ENCODE measurements at regions not wholly inside any gene's neighbourhood (a gene's known extent, or its start where the extent isn't known, plus 50 kb on each side); places are given as distances from the start of the nearest gene placed in this dataset.

- DNase-seq (ENCODE audit: low spot score) = no peak
Observed at GRCh38 chr13:93140912-93141311, 85.7 kb upstream of the GPC6 start.

- DNase-seq (ENCODE audit: low spot score) = no peak
Observed at GRCh38 chr13:93144031-93144430, 82.6 kb upstream of the GPC6 start.

DNA sequence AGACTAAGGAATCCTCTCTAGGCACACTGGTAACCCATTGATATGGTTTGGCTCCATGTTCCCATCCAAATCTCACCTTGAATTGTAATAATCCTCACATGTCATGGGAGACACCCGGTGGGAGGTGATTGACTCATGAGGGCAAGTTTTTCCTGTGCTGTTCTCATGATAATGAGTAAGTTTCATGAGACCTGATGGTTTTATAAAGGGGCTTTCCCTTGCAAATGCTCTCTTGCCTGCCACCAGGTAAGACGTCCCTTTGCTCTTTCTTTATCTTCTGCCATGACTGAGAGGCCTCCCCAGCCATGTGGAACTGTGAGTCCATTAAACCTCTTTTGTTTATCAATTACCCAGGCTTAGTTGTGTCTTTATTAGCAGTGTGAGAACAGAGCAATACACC lies 81.4 kb upstream of the GPC6 start:
- no peak for DNase-seq (ENCODE audit: low spot score)

DNA sequence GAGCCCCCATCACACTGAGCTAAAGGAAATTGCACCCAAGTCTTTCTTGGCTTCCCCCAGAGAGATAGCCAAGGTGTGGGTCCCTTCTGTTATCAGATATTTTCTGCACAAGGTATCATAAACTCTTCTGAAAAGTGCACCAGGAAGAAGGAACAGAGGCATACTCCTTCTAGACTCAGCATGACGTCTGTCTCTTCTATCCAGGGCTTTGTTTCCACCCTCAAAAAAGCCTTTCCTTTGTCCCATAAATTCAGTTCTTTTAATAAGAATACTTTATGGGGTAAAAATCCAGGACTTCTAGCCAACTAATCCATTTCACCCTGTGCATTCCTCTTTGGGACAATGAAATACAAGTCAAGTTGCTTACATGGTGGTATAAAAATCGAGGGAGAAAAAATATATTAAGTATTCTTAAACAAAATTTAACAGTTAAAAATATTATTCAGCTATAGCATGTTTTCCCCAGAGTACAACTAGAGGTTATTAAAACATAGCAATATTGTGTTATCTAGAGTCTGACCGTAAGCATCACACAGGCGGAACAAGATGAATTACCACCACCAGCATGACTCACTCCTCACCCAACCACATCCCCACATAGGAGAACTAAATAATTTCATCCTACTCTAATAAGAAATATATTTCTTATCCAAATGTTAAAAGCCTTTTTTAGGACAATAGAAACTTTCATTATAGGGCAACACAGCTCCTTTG lies 79.9 kb upstream of the GPC6 start:
- DNase-seq (ENCODE audit: low spot score) = peak; percentile 12

DNA sequence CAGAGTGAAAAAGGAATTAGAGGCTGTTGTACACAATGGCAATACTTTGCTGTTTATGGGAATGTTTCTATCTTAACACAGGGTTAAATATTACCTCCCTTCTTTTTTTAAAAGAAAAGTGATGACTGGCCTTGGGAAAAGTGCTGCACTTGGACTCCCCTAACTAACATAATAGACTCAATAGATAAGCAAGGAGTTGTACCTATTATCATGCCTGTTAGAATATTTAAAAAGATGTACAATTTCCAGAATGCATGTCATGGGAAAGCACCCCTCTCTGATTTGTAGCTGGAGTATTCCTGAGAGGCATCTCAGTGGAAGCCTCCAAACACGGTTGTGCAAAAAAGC lies 79.3 kb upstream of the GPC6 start:
- no peak for DNase-seq (ENCODE audit: low spot score)

- no peak for DNase-seq (ENCODE audit: low spot score)
Observed at GRCh38 chr13:93147946-93148345, 78.7 kb upstream of the GPC6 start.

DNA sequence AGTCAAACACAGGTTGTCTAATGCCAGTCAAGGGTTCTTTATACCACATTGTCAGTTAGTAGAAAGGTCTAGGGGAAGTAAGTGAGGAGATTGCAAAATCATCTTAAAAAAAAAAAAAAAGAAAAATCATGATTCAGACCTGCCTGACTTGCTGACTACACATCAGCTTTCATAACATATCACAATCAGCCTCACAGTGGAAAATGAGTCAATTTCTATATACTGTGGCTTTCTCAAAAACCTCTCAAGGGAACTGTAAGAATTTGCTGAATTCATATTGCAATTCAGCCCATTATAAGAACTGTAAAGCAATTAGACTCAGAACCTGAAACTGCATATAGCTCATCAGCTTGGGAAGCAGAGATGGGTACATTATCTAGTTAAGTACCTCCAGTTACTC lies 75.3 kb upstream of the GPC6 start:
- peak; percentile 39 for DNase-seq (ENCODE audit: low spot score)

DNA sequence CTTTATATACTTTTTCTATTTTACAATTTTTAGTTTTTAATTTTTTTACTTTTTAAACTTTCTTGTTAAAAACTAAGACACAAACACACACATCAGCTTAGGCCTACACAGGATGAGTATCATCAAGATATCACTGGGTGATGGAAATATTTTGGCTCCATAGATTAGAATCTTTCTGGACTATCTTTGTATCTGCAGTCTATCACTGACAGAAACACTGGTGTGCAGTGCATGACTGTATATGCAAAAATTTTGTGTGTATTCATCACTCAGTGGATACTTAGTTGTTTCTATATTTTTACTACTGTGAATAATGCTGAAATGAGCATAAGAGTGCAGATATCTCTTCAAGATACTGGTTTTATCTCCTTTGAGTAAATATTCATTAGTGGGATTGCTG lies 68.0 kb upstream of the GPC6 start:
- no peak for DNase-seq (ENCODE audit: low spot score)

DNA sequence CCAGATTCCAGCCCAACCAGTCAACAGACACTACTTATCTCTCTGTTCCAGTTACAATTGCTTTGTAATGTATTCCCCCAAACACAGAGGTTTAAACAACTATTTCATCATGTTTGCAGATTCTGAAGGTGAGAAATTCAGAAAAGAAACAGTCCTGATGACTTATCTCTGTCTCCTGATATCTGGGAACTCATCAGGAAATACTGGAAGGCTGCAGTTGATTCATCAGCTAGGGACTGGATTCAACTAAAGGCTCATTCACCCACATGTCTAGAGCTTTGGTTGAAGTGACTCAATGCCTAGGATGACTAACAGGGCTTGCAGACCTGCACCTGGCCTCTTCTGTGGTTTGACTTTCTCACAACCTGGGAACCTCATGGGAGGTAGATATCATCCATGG lies 56.6 kb upstream of the GPC6 start:
- no peak for DNase-seq (ENCODE audit: low spot score)

DNA sequence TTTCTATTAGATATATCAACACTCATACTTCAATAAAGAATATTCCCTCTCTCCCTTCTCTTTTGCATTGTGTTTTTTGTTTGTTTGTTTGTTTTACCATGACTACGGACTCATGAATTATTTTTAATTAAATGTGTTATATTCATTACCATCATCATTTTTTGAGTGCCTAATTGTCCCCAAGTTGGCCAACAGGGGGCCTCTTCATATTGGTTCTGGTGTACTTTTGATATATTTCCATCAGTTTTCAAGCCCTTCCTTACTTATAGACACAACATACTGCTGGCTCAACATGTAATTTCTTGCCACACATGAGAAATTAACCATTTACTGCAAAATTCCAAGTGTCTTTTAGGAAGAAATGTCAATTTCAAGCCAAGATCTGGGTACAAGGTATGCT lies 54.5 kb upstream of the GPC6 start:
- DNase-seq (ENCODE audit: low spot score) = no peak

GRCh38 chr13:93173654-93174053 lies 53.0 kb upstream of the GPC6 start:
- no peak for DNase-seq (ENCODE audit: low spot score)

DNA sequence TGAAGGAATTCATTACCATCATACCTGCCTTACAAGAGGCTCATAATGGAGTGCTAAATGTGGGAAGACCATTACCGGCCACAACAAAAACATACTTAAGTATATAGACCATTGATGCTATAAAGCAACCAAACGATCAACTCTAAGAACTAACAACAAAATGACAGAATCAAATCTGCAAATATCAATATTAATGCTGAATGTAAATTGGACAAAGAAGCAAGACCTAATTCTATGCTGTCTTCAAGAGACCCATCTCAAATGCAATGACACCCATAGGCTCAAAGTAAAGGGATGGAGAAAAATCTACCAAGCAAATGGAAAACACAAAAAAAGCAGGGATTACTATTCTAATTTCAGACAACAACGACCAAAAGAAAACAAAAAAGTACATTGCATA lies 52.3 kb upstream of the GPC6 start:
- no peak for DNase-seq (ENCODE audit: low spot score)

All from umbilical cord (tissue), 1 donor.